ENCODE measurements at regions not wholly inside any gene's neighbourhood (a gene's known extent, or its start where the extent isn't known, plus 50 kb on each side); places are given as distances from the start of the nearest gene placed in this dataset.

DNA sequence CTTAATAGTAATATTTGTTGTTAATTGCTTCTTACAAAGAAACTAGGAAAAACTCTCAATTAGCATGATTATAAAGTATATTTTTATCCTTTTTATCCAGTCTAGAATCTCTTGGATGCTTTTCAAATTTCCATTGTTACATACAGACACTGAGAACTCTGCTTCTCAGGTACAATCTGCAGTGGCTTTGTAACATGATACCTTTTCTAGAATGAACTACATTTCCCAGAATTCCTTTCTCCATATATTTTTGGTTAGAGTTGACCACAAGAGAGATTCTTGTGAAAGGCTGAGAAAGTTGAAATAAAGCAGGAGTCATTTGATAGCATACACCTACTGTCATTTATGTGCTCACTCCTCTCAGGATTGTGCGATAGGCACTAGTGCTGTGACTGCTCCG, 148.6 kb downstream of the SLITRK6 start:
- TF ChIP-seq POLR2A (IDR thresholded peaks at IDR 0.05; ENCODE audit: low read length) (no peak), GATA1 (IDR thresholded peaks at IDR 0.05; ENCODE audit: low read depth, low read length) (no peak)

Measured in erythroblast (primary cell).